Epithelial cell of proximal tubule (primary cell): ENCODE measurements at regions not wholly inside any gene's neighbourhood (a gene's known extent, or its start where the extent isn't known, plus 50 kb on each side); places are given as distances from the start of the nearest gene placed in this dataset.
A peak's percentile ranks its signal among the peaks of the same experiment; 100 is the strongest.

Experiments
- DNase-seq: peaks from one replicate; pipeline ENCODE4 v3.0.0-alpha.2; 2011; ENCODE audit warnings: low read depth
- H3K4me3 ChIP-seq: 2 replicates; pipeline ENCODE4 v1.5.1; 2011; ENCODE audit warnings: low read depth, mild to moderate bottlenecking, low read length
- TF ChIP-seq, protein P1 (sequence below): conservative IDR thresholded peaks from 2 replicates; pipeline ENCODE4 v1.5.1; 2012; ENCODE audit warnings: low read depth, mild to moderate bottlenecking, low read length

DNA sequence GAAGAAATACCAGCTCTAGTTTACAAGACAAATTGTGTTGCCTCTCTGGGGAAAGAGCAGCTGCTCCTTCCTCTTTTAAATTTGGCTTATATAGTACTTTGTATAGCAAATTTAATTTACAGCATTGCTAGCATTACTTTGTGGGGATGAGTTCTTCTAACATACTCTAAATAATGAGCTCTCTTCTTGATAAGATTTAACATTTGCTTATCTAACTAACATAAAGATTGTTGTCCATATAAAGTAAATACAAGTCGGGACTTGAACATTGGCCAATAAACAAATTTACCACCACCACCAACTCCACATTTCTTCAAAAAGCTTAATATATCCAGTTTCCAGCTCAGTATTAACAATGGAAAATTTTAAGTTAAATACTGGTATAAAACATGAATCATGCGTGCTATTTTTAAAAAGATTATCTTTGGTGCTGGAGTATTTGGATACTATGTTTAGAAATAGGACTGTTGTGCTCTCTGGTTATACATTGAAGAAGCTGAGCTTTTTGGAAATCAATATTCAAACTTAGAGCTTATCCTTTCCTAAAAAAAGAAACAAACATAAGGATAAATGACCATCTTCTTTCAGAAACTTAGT is 1146.9 kb upstream of the GJE1 start:
- no peak for DNase-seq
- TF ChIP-seq, protein P1, sequence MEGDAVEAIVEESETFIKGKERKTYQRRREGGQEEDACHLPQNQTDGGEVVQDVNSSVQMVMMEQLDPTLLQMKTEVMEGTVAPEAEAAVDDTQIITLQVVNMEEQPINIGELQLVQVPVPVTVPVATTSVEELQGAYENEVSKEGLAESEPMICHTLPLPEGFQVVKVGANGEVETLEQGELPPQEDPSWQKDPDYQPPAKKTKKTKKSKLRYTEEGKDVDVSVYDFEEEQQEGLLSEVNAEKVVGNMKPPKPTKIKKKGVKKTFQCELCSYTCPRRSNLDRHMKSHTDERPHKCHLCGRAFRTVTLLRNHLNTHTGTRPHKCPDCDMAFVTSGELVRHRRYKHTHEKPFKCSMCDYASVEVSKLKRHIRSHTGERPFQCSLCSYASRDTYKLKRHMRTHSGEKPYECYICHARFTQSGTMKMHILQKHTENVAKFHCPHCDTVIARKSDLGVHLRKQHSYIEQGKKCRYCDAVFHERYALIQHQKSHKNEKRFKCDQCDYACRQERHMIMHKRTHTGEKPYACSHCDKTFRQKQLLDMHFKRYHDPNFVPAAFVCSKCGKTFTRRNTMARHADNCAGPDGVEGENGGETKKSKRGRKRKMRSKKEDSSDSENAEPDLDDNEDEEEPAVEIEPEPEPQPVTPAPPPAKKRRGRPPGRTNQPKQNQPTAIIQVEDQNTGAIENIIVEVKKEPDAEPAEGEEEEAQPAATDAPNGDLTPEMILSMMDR, result no peak
- H3K4me3 ChIP-seq, result no peak overlapping the region

DNA sequence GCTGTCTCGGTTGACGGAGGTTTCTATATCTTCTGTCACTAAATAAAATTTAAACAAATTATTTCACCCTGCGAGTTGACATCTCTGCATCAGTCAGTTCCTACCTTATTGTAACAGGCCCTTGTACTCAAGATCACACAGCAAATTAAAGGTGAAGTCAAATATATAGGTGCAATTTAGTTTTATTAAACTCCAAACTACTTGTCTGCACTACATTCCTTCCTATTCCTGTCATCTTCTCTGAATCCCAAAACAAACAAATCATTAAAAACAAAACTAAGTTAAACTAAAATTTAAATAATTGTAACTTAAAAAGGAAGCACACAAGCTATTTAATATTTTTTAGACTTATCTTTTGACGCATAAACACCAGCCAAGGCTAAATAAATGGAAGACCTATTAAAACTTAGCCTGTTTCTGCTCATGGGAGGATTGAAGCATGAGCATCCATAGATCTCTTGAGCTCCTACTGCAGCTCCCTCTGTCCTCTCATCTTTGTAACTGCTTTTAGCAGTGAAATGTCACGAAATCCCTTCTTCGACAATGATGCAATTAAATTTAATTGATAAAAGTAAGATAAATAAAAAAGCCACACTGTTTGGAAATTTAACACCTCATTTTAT is 1152.3 kb upstream of the GJE1 start:
- no peak overlapping the region for H3K4me3 ChIP-seq
- TF ChIP-seq, protein P1, result peak; percentile 21
- peak; percentile 15 for DNase-seq

DNA sequence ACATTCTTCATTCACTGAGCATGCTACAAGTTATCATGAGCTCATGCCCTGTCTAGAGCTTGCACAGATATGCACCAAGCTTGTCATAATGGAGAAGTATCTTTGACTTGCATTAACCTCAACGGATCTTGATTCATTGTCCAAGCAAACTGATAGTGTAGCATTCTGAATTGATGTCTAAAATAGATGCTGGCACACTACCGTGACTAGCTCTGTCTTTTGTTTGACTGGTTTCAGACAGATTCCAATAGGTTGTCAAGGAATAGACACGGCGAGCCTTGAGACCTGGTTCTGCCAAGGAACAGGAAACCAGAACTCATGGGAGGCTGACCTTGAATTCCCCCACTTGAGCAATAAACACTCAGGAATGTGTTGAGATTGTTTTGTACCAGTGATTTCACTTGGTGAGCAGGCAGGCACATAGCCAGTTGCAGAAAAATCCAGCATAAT is 1153.1 kb upstream of the GJE1 start:
- TF ChIP-seq, protein P1, result no peak
- DNase-seq, result peak; percentile 98
- H3K4me3 ChIP-seq, result no peak overlapping the region

DNA sequence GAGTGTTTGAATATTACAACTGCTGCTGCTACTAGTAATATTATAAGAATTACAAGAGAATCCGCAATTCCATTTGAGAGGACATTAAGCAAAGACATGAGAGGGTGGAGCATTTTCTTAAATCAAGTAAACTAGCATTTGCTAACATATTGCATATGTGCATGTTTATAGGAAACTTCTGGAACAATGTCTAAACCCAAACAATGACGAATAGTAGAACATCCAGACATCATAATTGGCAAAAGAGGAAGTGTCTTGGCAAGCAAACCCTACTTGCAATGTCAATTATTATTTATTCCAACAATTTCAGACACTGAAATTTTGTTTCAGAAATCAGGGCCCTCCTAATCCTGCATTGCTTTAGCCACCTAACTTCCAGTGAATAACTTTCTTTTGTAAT is 1155.3 kb upstream of the GJE1 start:
- H3K4me3 ChIP-seq, result no peak overlapping the region
- TF ChIP-seq, protein P1, result no peak
- no peak for DNase-seq

DNA sequence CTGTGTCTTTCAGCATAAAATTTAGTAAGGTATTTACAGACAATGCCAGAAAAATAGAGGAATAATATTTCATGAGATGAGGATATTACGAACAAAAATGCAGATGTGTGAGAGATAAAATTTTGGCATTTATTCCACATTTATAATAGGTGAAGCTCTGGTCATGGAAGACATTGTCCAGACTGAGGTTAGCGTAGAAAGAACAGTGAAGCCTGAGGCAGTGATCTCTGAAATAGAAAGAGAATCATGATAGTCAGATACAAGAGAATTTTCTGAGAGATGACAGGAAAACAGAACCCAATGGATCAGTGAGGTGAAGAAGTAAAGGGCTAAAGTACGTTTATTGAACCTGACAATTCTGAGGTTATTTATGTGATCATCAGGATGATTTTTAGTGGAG is 1155.9 kb upstream of the GJE1 start:
- H3K4me3 ChIP-seq, result no peak overlapping the region
- DNase-seq, result no peak
- TF ChIP-seq, protein P1, result no peak

DNA sequence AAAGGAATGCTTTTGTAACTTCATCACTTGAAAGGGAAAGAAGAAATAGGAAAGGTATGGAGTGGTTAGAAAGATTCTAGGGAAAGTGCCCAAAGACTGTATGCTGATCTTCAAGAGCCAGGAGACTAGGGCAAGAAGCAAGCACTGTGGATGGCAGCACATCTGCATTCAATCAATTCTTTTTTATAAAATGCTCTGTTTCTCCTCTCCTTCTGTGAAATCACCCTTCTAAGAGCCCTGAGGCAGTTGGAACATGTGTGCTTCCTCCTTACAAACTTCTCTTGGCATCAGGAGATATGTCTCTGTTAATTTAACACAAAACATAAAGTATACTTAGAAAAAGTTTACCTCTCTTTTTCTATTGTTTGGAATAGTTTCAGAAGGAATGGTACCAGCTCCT is 1162.2 kb upstream of the GJE1 start:
- DNase-seq, result no peak
- TF ChIP-seq, protein P1, result no peak
- H3K4me3 ChIP-seq, result no peak overlapping the region

DNA sequence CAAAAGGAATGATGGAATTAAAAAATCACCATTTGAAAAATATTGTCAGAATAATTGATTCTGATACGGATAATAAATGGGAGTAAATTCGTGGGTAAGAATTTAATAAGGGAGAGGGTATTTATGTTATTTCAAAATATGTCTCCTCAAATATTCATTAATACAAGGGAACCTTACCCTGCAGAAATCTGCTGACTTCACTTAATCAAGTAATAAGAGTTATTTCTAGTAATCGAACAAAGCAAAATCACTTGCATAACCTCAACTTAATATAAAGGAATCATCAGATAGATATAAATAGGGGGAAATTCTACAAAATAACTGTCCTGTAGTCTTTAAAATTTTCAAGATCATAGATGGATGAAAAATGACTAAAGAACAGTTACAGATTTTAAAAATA is 1164.7 kb upstream of the GJE1 start:
- no peak overlapping the region for H3K4me3 ChIP-seq
- DNase-seq, result no peak
- TF ChIP-seq, protein P1, result no peak
